Thyroid gland (tissue), 4 donors: ENCODE measurements at regions not wholly inside any gene's neighbourhood (a gene's known extent, or its start where the extent isn't known, plus 50 kb on each side); places are given as distances from the start of the nearest gene placed in this dataset.

Experiments
- DNase-seq, 2 donors: peaks; one replicate each; pipeline ENCODE4 v3.0.0-alpha.2; 2019
- H3K27ac ChIP-seq, 3 donors: fragments of 200-600 bp; sonication (generic); 1 replicate in 2 of 3; 2 replicates in 1 of 3; pipeline ENCODE4 v1.5.1; 2016 to 2019; ENCODE audit warnings: mild to moderate bottlenecking in 1 of 3, moderate library complexity in 1 of 3
- H3K27me3 ChIP-seq: fragments of 200-600 bp; sonication (generic); one replicate; pipeline ENCODE4 v1.5.1; 2019
- H3K36me3 ChIP-seq, 2 donors: fragments of 200-600 bp; sonication (generic); one replicate each; pipeline ENCODE4 v1.5.1; 2016 to 2019
- H3K4me1 ChIP-seq, 2 donors: fragments of 200-600 bp; sonication (generic); one replicate each; pipeline ENCODE4 v1.5.1; 2017 to 2019
- H3K4me3 ChIP-seq, 3 donors: fragments of 200-600 bp; sonication (generic); replicated peaks in 1 of 3; 1 replicate in 2 of 3; 2 replicates in 1 of 3; pipeline ENCODE4 v1.5.1; 2016; ENCODE audit warnings: mild to moderate bottlenecking in 1 of 3
- H3K9me3 ChIP-seq: fragments of 200-600 bp; sonication (generic); one replicate; pipeline ENCODE4 v1.5.1; 2017
- POLR2A ChIP-seq, 2 donors: fragments of 450-650 bp; IDR thresholded peaks; one replicate each; pipeline ENCODE4 v1.6.1; 2017; ENCODE audit warnings: antibody characterized with exemption in 2 of 2, mild to moderate bottlenecking in 2 of 2, moderate library complexity in 1 of 2
- WGBS, 2 donors: methylation state at CpG; one replicate each; pipeline ENCODE4 v1.1.5; 2017; 5-methylcytosine and 5-hydroxymethylcytosine counted together
- intact Hi-C: fragments of 100-400 bp; cut with DNase I; formaldehyde crosslinking; loops from one replicate; pipeline ENCODE4 v1.15.1; 2023
- TF ChIP-seq, protein P1 (sequence below), 6 experiments: fragments of 200-600 bp in 3 of 6; fragments of 450-650 bp in 3 of 6; sonication (generic) in 3 of 6; IDR thresholded peaks; one replicate each; pipeline ENCODE4 v1.5.1; 2016 to 2019; ENCODE audit warnings: antibody characterized with exemption in 6 of 6, mild to moderate bottlenecking in 2 of 6, inconsistent platforms in 1 of 6, moderate library complexity in 1 of 6

DNA sequence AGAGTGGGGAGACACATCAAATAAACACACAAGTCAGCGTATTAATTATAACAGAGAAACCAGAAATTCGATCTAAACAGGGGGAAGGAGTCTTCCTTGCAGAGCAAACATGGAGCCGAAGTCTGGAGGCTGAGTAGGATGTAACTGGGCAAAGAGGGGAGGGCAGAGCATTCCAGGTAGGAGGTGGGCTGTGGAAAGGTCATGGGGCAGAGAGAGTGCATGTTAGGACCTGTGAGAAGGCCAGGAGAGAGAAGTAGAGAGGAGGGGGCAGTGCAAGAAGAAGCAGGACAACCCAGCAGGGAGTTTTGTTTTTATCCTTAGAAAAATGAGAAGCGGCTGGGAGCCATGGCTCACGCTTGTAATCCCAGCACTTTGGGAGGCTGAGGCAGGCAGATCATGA is 130.8 kb upstream of the GPR26 start:
- no peak for DNase-seq
- Histone ChIP-seq H3K27ac (no peak overlapping the region), H3K4me3 (no peak overlapping the region), H3K4me1 (no peaks in the 10 kb centered on the region), H3K27me3 (no peaks in the 10 kb centered on the region), H3K36me3 (no peaks in the 10 kb centered on the region), H3K9me3 (no peaks in the 10 kb centered on the region)
- TF ChIP-seq POLR2A (IDR thresholded peaks at IDR 0.05) = no peak
- TF ChIP-seq, protein P1, sequence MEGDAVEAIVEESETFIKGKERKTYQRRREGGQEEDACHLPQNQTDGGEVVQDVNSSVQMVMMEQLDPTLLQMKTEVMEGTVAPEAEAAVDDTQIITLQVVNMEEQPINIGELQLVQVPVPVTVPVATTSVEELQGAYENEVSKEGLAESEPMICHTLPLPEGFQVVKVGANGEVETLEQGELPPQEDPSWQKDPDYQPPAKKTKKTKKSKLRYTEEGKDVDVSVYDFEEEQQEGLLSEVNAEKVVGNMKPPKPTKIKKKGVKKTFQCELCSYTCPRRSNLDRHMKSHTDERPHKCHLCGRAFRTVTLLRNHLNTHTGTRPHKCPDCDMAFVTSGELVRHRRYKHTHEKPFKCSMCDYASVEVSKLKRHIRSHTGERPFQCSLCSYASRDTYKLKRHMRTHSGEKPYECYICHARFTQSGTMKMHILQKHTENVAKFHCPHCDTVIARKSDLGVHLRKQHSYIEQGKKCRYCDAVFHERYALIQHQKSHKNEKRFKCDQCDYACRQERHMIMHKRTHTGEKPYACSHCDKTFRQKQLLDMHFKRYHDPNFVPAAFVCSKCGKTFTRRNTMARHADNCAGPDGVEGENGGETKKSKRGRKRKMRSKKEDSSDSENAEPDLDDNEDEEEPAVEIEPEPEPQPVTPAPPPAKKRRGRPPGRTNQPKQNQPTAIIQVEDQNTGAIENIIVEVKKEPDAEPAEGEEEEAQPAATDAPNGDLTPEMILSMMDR (IDR thresholded peaks at IDR 0.05) = no peak
- intact Hi-C loops = no loop called here
- 80% methylated on average over 5 of the region's 5 CpGs for whole genome bisulfite sequencing, 2 donors

DNA sequence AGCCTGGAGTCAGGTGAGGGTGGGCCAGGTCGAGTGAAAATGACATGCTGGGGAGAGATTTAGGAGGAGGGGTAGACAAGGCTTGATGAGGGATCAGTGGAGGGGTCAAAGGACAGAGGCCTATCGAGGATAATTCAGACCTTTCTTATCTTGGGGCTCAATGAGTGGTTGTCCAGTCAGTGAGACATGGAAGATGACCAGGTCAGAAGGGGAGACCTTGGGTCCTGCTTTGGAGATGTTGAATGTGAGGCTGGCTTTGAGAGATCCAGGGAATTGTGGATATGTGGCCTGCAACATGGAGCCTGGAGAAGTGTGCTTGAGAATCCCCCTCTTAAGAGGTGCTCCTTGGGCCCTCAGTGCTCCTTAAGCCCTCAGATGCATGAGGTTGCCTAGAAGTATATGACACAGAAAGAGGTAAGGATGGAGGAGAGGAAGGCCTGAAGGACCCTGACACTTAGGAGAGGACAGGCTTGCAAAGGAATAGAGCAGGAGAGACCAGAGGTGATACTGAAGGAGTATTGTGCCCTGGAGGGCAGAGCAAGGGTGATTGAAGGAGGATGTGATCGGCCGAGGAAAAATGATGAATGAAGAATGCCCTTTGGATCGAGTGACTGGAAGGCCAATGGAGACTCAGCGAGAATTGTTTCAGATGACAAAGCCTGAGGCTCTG is 129.8 kb upstream of the GPR26 start:
- TF ChIP-seq, protein P1 (IDR thresholded peaks at IDR 0.05) = no peak
- no peak for TF ChIP-seq POLR2A (IDR thresholded peaks at IDR 0.05)
- H3K27me3 ChIP-seq = no peaks in the 10 kb centered on the region
- intact Hi-C loops = no loop called here
- WGBS, 2 donors = 73 to 83% methylated on average over 6 of the region's 6 CpGs
- H3K27ac ChIP-seq = no peak overlapping the region
- H3K9me3 ChIP-seq = no peaks in the 10 kb centered on the region
- H3K4me1 ChIP-seq = no peaks in the 10 kb centered on the region
- H3K4me3 ChIP-seq = no peak overlapping the region
- H3K36me3 ChIP-seq = no peaks in the 10 kb centered on the region
- DNase-seq = no peak

DNA sequence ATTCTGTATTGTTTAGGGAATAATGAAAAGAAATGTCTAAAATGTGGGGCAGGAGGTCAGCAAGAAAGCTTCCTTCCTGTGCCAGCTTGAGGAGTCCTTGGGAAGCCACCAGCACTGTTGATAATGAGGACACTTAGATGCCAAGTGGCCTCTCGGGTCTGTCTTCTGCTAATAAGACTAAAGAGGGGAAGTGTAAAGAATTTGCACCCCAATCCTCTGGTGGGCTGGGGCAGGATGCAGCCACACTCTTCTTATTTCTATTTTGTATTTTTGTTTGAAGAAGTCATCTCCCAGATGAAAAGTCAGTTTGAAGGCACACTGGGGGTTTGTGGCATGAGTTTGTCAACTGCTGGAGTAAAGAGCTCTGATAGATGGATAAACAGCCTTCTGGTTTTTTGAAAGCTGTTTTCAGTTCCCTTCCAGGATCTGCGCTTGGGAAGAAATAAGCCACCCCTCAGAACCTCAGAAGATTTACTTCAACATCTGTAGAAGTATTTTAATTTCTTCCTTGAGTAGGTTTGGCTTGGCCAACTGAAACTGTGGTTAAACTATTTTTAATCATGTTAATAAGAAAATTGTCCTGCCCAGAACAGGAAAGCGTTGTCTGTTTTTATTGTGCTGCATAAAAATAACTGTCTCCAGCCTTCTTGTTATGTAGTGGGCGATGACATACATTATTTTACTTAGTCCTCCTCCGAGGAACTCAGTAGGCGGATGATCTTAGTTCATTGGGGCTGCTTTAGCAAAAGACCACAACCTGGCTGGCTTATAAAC is 128.8 kb upstream of the GPR26 start:
- H3K4me3 ChIP-seq = no peak overlapping the region
- no peak for DNase-seq
- WGBS, 2 donors = 71 to 72% methylated on average over 6 of the region's 6 CpGs
- TF ChIP-seq POLR2A (IDR thresholded peaks at IDR 0.05) = no peak
- TF ChIP-seq, protein P1 (IDR thresholded peaks at IDR 0.05) = no peak
- H3K9me3 ChIP-seq = no peaks in the 10 kb centered on the region
- intact Hi-C loops = no loop called here
- H3K36me3 ChIP-seq = no peaks in the 10 kb centered on the region
- H3K27ac ChIP-seq = no peak overlapping the region
- H3K4me1 ChIP-seq = no peaks in the 10 kb centered on the region
- H3K27me3 ChIP-seq = no peaks in the 10 kb centered on the region

DNA sequence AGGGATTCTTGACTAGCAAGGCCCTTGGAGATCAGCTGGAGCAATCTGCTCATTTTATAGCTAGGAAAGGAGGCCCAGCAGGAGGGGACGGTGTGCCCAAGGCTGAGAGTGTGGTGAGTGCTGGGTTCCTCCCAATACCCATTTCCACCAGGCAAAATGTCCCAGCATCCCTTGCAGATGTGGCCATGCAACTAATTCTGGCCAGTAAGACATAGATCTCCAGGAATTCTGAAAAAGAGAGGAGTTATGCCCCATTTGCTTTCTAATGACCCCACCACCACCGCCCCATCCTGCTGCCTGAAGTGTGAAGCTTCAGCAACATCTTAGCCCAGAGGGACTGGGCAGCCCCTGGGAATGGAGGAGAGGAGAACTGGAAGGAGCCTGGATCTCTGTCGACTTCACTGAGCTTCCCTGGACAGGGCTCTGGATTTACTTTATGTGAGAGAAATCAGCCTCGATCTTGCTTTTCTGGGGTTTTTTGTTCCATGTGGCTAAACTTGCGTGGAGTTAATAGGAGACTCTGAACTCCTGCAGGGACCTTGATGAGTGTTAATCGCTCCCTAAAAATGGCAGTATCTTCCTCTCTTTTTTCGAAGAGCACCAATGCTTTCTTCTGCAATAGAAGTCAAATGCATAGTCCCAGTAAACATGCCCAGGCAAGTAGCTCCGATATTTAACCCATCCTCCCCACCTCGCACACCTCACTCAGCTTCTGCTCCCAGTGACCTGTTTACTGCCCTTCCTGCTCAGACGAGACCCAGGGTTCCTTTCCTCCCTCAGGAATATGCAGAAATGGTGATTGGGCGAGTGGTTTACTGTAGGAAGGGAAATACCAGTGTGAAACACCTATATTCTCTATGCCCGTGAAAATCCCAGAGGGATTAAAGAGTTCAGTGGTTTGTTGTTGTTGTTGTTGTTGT is 127.5 kb upstream of the GPR26 start:
- Histone ChIP-seq H3K9me3 (no peaks in the 10 kb centered on the region), H3K27me3 (no peaks in the 10 kb centered on the region), H3K4me3 (no peak overlapping the region), H3K27ac (no peak overlapping the region), H3K4me1 (no peaks in the 10 kb centered on the region), H3K36me3 (no peaks in the 10 kb centered on the region)
- DNase-seq = no peak
- TF ChIP-seq, protein P1 (IDR thresholded peaks at IDR 0.05) = no peak
- no peak for TF ChIP-seq POLR2A (IDR thresholded peaks at IDR 0.05)
- intact Hi-C loops = no loop called here
- 57 to 58% methylated on average over 12 of the region's 12 CpGs for WGBS, 2 donors
